Adipocyte (in vitro differentiated cells): ENCODE measurements at regions not wholly inside any gene's neighbourhood (a gene's known extent, or its start where the extent isn't known, plus 50 kb on each side); places are given as distances from the start of the nearest gene placed in this dataset.

Source experiments
- DNase-seq: peaks from one replicate; pipeline ENCODE4 v3.0.0-alpha.2; 2015; ENCODE audit warnings: low read depth
- H3K27me3 ChIP-seq: replicated peaks from 2 replicates; pipeline ENCODE4 v1.7.0; 2013; ENCODE audit warnings: mild to moderate bottlenecking, low read length, moderate library complexity; ENCODE audit not compliant: control insufficient read depth, insufficient read depth
- H3K36me3 ChIP-seq: 2 replicates; pipeline ENCODE4 v1.7.0; 2013; ENCODE audit warnings: low read length, mild to moderate bottlenecking, moderate library complexity; ENCODE audit not compliant: control insufficient read depth, insufficient read depth, severe bottlenecking
- H3K4me1 ChIP-seq: 2 replicates; pipeline ENCODE4 v1.7.0; 2013; ENCODE audit warnings: mild to moderate bottlenecking, low read length, moderate library complexity; ENCODE audit not compliant: control insufficient read depth, insufficient read depth
- H3K4me3 ChIP-seq: 2 replicates; pipeline ENCODE4 v1.7.0; 2013; ENCODE audit warnings: mild to moderate bottlenecking, low read length, moderate library complexity
- H3K9ac ChIP-seq: 2 replicates; pipeline ENCODE4 v1.7.0; 2013; ENCODE audit warnings: mild to moderate bottlenecking, low read length, moderate library complexity
- H3K9me3 ChIP-seq: 2 replicates; pipeline ENCODE4 v1.7.0; 2013; ENCODE audit warnings: mild to moderate bottlenecking, low read length, moderate library complexity; ENCODE audit not compliant: control insufficient read depth

- no peaks in the 10 kb centered on the region for H3K9me3 ChIP-seq
- H3K4me3 ChIP-seq: no peak overlapping the region
- H3K9ac ChIP-seq: no peak overlapping the region
- H3K27me3 ChIP-seq: no peaks in the 10 kb centered on the region
- DNase-seq: no peak
- no peaks in the 10 kb centered on the region for H3K4me1 ChIP-seq
- H3K36me3 ChIP-seq: no peaks in the 10 kb centered on the region
Observed at GRCh38 chr18:67159662-67160061, 356.9 kb downstream of the DSEL start.

DNA sequence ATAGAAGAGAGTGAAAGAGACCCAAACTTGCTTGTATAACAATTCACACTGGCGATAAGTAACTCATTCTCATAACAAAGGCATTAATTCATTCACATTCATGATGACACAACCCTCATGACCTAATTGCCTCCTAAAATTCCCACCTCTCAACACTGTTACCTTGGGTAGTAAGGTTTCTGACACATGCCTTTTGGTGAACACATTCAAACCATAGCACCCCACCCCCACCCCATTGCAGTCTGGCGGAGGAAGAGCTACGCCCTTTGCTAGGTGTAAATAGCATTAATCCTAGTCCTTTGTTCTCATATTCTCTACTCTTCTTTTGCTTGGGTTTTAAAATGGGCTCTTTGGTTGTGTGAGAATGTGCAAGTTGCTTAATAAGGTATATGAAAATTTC is 361.5 kb downstream of the DSEL start:
- no peak overlapping the region for H3K9ac ChIP-seq
- no peaks in the 10 kb centered on the region for H3K4me1 ChIP-seq
- no peaks in the 10 kb centered on the region for H3K9me3 ChIP-seq
- no peak overlapping the region for H3K4me3 ChIP-seq
- DNase-seq: no peak
- no peaks in the 10 kb centered on the region for H3K27me3 ChIP-seq
- no peaks in the 10 kb centered on the region for H3K36me3 ChIP-seq

- H3K36me3 ChIP-seq: no peaks in the 10 kb centered on the region
- DNase-seq: no peak
- no peak overlapping the region for H3K9ac ChIP-seq
- no peak overlapping the region for H3K4me3 ChIP-seq
- H3K9me3 ChIP-seq: no peaks in the 10 kb centered on the region
- no peaks in the 10 kb centered on the region for H3K27me3 ChIP-seq
- no peaks in the 10 kb centered on the region for H3K4me1 ChIP-seq
Observed at GRCh38 chr18:67151366-67151765, 365.2 kb downstream of the DSEL start.

GRCh38 chr18:67145586-67146292 is 370.8 kb downstream of the DSEL start:
- Histone ChIP-seq H3K27me3 (no peaks in the 10 kb centered on the region), H3K4me1 (no peaks in the 10 kb centered on the region), H3K4me3 (no peak overlapping the region), H3K9ac (no peak overlapping the region), H3K36me3 (no peaks in the 10 kb centered on the region), H3K9me3 (no peaks in the 10 kb centered on the region)
- no peak for DNase-seq

- Histone ChIP-seq H3K4me3 (no peak overlapping the region), H3K9me3 (no peaks in the 10 kb centered on the region), H3K27me3 (no peaks in the 10 kb centered on the region)
Observed at GRCh38 chr18:67144329-67144728, 372.2 kb downstream of the DSEL start.

GRCh38 chr18:67143028-67143427 is 373.5 kb downstream of the DSEL start:
- H3K36me3 ChIP-seq: no peaks in the 10 kb centered on the region
- no peak for DNase-seq
- no peaks in the 10 kb centered on the region for H3K4me1 ChIP-seq
- no peaks in the 10 kb centered on the region for H3K27me3 ChIP-seq
- no peak overlapping the region for H3K4me3 ChIP-seq
- no peak overlapping the region for H3K9ac ChIP-seq
- no peaks in the 10 kb centered on the region for H3K9me3 ChIP-seq

More at GRCh38 chr18:67144329-67144728, 372.2 kb downstream of the DSEL start:
- Histone ChIP-seq H3K36me3 (no peaks in the 10 kb centered on the region), H3K4me1 (no peaks in the 10 kb centered on the region), H3K9ac (no peak overlapping the region)
- DNase-seq: no peak

- no peak overlapping the region for H3K9ac ChIP-seq
- H3K9me3 ChIP-seq: no peaks in the 10 kb centered on the region
- no peaks in the 10 kb centered on the region for H3K4me1 ChIP-seq
- no peaks in the 10 kb centered on the region for H3K27me3 ChIP-seq
- H3K4me3 ChIP-seq: no peak overlapping the region
- H3K36me3 ChIP-seq: no peaks in the 10 kb centered on the region
- no peak for DNase-seq
Observed at GRCh38 chr18:67142604-67143003, 373.9 kb downstream of the DSEL start.

DNA sequence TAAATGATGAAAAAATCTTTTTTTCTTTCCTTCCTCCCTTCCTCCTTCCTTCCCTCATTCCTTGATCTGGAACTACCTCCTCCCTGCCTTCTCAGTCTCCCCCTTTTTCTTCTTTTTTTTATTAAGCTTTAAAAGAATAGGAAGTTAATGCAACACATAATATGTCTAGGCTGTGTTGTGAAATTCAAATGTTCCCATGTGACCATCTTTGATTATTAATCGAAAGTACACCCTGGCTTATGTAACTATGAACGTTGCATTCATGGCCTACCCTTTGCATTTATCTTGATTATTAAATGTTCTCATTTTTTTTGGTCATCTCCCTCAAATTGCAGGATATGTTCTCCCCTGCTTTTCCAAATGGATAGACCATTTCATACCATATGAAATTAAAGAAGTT is 376.0 kb downstream of the DSEL start:
- Histone ChIP-seq H3K9me3 (no peaks in the 10 kb centered on the region), H3K27me3 (no peaks in the 10 kb centered on the region), H3K36me3 (no peaks in the 10 kb centered on the region), H3K4me1 (peaks cover 4% of the 10 kb centered on the region), H3K9ac (no peak overlapping the region), H3K4me3 (no peak overlapping the region)
- no peak for DNase-seq

DNA sequence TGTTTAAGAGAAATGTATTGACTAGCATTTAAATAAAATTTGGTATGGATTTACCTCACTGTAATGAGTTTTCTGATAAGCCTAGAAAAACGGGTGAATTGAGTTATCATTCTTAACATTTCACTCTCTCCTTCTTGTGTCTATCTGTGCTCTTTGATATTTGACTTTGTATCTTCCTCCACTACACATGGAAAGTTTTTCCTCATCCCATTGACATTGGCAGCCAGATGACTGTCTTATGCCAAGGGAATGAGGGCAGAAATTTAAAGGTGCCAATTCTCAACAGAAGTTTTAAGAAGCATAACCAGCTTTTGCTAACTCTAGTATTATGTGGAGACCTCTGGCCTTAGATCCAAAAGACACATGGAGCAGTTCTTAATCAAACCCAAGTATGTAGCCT is 376.6 kb downstream of the DSEL start:
- H3K9ac ChIP-seq: no peak overlapping the region
- DNase-seq: no peak
- no peak overlapping the region for H3K4me3 ChIP-seq
- no peaks in the 10 kb centered on the region for H3K27me3 ChIP-seq
- H3K4me1 ChIP-seq: peaks cover 4% of the 10 kb centered on the region
- no peaks in the 10 kb centered on the region for H3K36me3 ChIP-seq
- H3K9me3 ChIP-seq: no peaks in the 10 kb centered on the region

- DNase-seq: no peak
- no peaks in the 10 kb centered on the region for H3K27me3 ChIP-seq
- H3K4me1 ChIP-seq: peaks cover 4% of the 10 kb centered on the region
- H3K9me3 ChIP-seq: no peaks in the 10 kb centered on the region
- no peaks in the 10 kb centered on the region for H3K36me3 ChIP-seq
- H3K4me3 ChIP-seq: no peak overlapping the region
- no peak overlapping the region for H3K9ac ChIP-seq
Observed at GRCh38 chr18:67135981-67136380, 380.5 kb downstream of the DSEL start.

DNA sequence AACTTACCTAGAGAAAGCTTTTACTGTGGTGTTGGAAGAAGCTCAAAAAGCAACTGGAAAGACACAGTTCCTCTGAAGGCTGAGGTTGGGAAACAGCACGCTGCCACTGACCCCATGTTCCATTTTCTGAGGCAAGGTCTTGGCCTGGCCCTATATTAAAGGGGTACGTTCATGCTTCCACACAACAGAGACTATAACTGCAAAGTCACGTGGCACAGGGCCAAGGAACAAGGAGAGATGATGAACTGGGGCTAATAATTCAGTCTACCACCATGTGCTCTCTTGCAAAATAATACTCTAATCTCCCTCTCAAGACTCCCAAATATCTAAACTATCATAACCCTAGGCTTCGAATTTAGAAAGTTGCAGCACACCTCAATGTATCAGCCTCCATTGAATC is 381.6 kb downstream of the DSEL start:
- no peak for DNase-seq
- no peaks in the 10 kb centered on the region for H3K36me3 ChIP-seq
- no peak overlapping the region for H3K4me3 ChIP-seq
- no peaks in the 10 kb centered on the region for H3K9me3 ChIP-seq
- H3K4me1 ChIP-seq: peaks cover 4% of the 10 kb centered on the region
- H3K9ac ChIP-seq: no peak overlapping the region
- H3K27me3 ChIP-seq: no peaks in the 10 kb centered on the region

DNA sequence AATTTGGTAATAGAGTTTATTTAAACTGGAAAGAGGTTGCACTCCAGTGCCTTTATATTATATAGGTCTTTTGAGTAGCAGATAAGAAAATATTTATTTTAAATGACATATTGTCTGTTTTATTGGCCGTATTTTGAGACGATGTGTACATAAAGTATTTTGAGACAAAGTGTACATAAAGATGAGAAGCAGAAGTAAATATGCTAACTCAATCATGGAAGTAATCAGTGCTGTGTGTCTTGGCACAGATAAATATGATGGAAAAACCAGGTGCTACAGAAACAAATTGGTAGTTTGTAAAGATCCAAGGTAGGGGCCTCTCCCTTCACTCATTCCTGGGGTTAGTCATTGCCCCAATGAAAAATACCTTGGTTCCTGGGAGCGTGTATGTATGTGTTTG is 382.9 kb downstream of the DSEL start:
- H3K4me3 ChIP-seq: no peak overlapping the region
- no peak for DNase-seq
- no peaks in the 10 kb centered on the region for H3K27me3 ChIP-seq
- H3K9me3 ChIP-seq: no peaks in the 10 kb centered on the region
- H3K9ac ChIP-seq: no peak overlapping the region
- H3K4me1 ChIP-seq: peaks cover 4% of the 10 kb centered on the region
- no peaks in the 10 kb centered on the region for H3K36me3 ChIP-seq
